Islet of Langerhans (tissue), 1 donor: ENCODE measurements at regions not wholly inside any gene's neighbourhood (a gene's known extent, or its start where the extent isn't known, plus 50 kb on each side); places are given as distances from the start of the nearest gene placed in this dataset.
A peak's percentile ranks its signal among the peaks of the same experiment; 100 is the strongest.
"Not testable (repeated sequence)": the region's sequence is repeated elsewhere in the genome, so short reads cannot be mapped to it uniquely, and the experiment has no call there.

ENCODE experiments used
- FAIRE-seq: peaks from one replicate; lab custom pipeline; 2011; peaks lifted over from hg19 to GRCh38; lab: Jason Lieb, UNC

DNA sequence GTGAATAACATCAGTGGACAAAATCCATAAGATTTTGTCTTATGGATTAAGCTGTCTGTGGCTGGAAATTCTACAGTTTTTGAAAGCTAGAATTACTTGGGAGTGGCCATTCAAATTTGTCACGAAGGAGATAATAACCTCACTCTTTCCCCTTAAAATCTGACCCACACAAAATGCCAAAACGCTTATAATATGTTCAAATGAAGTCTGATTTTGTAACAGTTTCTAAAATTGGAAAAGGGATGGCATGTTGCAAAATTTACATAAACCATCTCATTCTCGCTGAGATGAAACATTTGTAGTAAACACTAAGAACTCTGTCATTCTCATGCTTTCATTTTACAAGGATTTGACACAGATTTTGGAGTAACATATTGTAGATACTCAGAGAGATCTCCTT lies 112.7 kb downstream of the GJA1 start:
- no peak for FAIRE-seq

GRCh38 chr6:121549736-121550135 lies 114.3 kb downstream of the GJA1 start:
- FAIRE-seq = no peak

DNA sequence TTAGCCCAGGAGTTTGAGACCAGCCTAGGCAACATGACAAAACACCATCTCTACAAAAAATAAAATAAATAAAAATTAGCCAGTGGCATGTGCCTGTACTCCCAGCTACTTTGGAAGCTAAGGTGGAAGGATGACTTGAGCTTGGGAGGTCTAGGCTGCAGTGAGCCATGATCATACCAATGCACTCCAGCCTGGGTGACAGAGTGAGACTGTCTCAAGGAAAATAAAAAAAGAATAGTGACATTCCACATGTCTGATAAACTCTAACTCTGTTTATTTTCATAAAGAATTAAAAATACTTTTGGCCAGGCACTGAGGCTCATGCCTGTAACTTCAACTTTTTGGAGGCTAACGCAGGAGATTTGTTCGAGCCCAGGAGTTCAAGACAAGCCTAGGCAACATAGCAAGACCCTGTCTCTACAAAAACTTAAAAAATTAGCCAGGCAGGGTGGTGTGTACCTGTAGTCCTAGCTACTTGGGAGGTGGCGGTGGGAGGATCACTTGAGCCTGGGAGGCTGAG lies 115.1 kb downstream of the GJA1 start:
- no peak for FAIRE-seq

GRCh38 chr6:121555201-121555600 lies 119.8 kb downstream of the GJA1 start:
- FAIRE-seq = no peak

GRCh38 chr6:121556149-121556548 lies 120.7 kb downstream of the GJA1 start:
- FAIRE-seq = not testable (repeated sequence)

GRCh38 chr6:121557146-121557940 lies 121.9 kb downstream of the GJA1 start:
- FAIRE-seq = no peak

- FAIRE-seq = no peak
These were observed 124.3 kb downstream of the GJA1 start for GRCh38 chr6:121559611-121560269.

- FAIRE-seq = no peak
These were observed 125.0 kb downstream of the GJA1 start for GRCh38 chr6:121560476-121560875.

- FAIRE-seq = no peak
These were observed 127.8 kb downstream of the GJA1 start for GRCh38 chr6:121563286-121563685.

DNA sequence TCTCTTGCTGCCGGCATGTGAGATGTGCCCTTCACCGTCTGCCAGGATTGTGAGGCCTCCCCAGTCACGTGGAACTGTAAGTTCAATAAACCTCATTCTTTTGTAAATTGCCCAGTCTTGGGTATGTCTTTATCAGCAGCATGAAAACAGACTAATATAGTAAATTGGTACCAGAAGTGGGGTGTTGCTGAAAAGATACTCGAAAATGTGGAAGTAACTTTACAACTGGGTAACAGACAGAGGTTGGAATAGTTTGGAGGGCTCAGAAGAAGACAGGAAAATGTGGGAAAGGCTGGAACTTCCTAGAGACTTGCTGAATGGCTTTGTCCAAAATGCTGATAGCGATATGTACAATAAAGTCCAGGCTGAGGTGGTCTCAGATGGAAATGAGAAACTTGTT lies 129.1 kb downstream of the GJA1 start:
- not testable (repeated sequence) for FAIRE-seq

- no peak for FAIRE-seq
These were observed 136.0 kb downstream of the GJA1 start for GRCh38 chr6:121571455-121571854.

DNA sequence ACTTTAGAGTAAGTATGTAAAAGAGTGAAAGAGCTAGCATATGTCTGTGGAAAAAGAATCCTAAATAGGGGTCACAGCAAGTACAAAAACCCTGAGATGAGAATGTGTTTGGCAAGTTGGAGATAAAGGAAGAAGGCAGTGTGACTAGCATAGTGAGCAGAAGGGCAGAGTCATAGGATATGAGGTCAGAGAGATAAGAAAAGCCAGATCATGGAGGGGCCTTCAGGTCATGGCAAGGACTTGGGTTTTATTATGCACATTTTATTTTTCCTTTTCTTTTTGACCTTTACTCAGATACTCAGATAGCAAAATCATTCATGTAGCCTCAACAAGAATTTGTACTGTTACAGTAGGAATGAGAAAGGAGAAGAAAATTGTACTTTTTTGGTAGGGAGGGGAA lies 138.0 kb downstream of the GJA1 start:
- no peak for FAIRE-seq

DNA sequence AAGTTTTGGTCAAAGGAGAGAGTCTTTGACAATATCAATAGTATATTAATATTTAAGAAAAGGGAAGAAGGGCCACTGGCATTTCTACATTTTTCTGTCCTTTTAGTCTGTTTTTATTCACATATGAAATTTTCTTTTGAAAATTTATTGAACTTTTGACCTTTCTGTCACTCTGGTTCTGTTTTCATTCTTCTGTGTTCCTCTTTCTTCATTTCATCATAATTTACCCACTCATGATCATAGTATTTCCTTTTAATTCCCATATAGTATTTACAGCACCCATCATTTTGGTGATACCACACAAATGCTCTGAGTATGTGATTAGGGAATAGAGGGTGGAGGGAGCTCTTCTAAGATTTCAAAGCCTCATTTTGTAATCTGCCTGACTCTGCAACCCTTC lies 142.8 kb downstream of the GJA1 start:
- no peak for FAIRE-seq

DNA sequence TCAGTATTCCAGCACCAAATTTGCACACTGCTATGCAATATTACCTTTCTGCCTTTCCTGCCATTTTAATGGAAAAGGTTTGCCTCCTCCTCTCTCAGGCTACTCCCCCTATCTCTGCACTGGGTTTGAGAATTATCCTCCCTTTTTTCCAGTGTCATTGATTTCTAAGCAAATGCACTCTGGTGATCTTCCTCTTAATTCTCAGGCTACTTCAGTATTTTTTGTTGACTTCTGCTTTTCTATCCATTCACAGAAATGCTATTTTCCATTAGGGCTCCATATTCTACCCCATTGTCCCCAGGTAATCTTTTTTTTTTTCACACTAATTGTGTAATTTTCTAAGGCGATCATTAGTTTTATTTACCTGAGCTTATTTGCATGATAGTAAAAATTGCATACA lies 144.0 kb downstream of the GJA1 start:
- FAIRE-seq = no peak

DNA sequence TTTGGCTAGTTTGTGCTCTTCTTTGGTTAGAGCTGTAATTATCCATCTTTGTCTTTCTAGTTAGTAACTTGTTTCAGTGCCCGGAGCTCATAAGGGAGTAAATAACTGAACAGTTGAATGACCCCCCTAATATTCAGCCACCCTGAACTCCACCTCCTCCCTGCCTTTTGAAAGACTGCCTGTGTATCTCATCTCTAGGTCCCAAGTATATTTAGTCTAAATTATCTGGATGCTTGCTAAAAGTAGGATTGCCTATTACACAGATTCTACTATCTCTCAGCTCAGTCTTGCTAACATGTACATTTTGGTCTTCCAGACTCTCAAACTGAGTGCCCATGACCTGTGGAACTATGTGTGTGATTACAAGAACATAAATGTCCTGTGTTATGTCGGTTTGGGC lies 145.9 kb downstream of the GJA1 start:
- FAIRE-seq = no peak

DNA sequence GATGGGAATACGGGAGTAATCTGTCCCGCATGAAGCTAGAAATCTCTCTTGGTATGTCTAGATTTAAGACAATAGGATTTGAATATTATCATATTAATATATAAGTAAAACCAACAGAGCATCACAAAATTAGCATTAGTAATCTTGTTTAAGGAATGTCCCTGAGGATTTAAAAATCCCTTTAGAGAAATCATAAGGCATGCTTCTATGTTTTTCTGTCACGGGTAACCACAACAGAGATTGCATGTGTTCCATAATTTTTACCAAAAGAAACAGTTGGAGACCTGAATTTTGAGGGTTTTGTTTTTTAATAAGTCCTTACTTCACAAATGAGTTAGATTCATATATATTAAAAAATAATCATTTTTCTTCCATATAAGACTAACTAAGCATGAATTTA lies 146.8 kb downstream of the GJA1 start:
- FAIRE-seq = no peak

DNA sequence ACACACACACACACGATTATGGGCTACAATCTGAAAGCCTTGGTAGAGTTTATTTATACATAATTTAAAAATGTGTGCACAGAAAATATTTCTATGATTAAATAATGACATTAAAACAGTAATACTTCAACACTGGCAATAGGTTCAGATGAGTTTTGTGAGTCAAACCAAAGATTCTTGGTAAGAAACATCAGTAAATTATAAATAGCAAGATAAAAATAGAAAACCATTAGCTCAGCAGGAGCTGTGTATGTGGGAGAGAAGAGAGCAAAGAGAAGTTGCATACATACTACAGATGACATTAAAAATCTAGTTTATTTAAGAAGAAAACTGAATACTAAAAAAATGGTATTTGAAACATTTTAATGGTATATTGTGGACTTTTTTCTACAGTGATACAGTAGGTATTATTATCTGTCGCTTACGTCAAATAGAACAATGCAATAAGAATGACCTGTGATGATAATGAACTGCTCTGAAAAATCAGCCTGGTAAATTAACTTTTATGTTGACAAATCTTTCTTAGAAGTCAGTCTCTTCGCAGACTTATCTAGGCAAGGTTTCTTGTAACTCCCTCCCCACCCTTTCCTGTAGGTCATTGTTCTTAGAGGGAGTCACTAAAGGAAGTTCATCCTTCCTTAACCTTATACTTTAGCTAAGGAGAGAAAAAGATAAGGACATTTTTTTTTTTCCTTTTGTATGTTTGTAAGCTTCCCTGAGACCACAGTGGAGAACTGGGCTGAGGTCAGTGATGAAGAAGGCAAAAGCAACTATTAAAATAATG lies 149.3 kb downstream of the GJA1 start:
- peak; percentile 79 for FAIRE-seq

DNA sequence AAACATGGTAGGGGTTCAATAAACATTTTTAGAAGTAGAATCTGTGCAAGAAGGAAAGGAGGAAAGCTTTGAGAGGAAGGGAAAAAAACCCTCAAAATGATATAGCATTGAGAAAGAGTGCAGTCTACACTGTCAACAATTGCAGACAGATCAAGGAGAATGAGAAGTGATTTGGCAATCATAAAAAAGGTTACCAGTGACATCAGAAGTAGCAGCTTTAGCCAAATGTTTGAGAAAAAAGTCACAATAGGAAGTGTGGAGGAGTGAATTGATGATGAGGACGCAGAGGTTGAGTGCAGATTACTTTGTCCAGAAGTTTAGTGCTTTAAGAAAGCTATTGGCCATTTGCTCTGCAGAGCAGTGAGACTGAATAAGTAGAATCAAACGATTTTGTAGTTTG lies 155.0 kb downstream of the GJA1 start:
- FAIRE-seq = no peak

DNA sequence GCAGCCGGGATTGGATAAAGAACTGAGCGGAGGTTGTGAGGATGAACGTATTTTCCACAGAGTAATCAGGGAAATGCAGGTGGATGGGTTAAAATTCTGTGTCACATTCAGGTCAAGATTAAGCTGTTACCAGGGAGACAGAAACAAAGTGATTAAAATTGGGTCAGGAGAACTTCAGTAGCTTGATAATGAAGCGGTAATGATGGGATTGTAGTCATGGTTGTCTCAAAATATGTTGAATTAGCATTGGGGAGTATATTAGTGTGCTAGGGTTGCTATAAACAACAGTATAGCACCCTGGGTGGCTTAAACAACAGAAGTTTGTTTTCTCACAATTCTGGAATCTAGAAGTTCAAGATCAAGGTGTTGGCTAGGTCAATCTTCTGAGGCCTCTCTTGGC lies 155.5 kb downstream of the GJA1 start:
- no peak for FAIRE-seq

GRCh38 chr6:121592261-121592935 lies 157.0 kb downstream of the GJA1 start:
- no peak for FAIRE-seq

DNA sequence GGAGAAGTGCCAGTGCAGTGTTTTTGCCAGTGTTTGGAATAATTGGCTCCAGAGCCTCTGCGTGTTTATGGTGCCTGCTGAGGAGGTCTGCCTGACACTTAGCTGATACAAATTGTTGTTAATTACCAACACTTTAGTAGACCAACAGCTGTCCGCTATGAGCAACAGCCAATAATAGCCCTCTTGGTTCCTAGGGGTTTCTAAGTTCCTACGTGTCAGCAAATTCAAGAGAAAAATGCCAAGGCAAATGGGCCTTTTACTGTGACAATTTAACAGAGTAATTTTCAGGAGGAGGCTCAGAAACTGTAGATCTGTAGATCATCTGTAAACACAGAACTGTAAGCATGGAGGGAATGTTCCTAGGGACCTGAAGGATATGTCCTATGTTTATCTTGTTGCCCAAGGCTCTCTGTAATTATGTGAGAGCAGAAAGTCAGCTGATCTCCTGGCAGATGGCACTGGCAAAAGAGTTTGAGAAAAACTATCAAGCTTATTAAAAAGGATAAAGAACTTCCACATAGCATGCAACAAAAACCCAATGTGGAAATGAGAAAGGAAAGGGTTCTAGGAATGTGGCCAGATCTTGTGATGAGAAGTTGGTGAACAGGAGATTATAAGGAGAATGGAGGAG lies 157.7 kb downstream of the GJA1 start:
- FAIRE-seq = peak; percentile 94

DNA sequence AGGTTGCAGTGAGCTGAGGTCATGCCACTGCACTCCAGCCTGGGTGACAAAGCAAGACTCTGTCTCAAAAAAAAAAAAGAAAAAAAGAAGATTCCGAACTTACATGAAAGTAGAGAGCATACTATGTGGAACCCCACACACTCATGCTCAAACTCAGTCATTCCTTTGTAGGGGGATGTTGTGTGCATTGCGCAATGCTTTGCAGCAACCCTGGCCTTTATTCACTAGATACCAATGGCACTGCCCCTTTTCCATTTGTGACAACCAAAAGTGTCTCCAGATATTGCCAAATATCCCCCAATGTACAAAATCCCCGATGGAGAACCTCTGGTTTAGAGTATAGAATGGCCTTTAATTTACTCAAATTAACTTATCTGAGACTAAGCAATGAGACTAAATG lies 158.6 kb downstream of the GJA1 start:
- no peak for FAIRE-seq
